Liver (tissue), 8 donors: ENCODE measurements at regions not wholly inside any gene's neighbourhood (a gene's known extent, or its start where the extent isn't known, plus 50 kb on each side); places are given as distances from the start of the nearest gene placed in this dataset.

Source experiments
- DNase-seq: peaks from one replicate; pipeline ENCODE4 v3.0.0-alpha.2; 2017; ENCODE audit warnings: low spot score
- H3K27ac ChIP-seq, 2 donors: one replicate each; pipeline ENCODE4 v1.7.0; 2013; ENCODE audit warnings: inconsistent platforms in 2 of 2, low read length in 2 of 2, control low read depth in 1 of 2, low read depth in 1 of 2, mild to moderate bottlenecking in 1 of 2
- H3K27me3 ChIP-seq, 4 donors: one replicate each; pipeline versions ENCODE4 v1.6.1 to v1.7.0; 2013; ENCODE audit warnings: low read length in 3 of 4, inconsistent platforms in 1 of 4, mild to moderate bottlenecking in 1 of 4, moderate library complexity in 1 of 4; ENCODE audit not compliant: control insufficient read depth in 4 of 4, insufficient read depth in 4 of 4
- H3K36me3 ChIP-seq, 4 donors: one replicate each; pipeline versions ENCODE4 v1.6.1 to v1.7.0; 2013; ENCODE audit warnings: low read length in 3 of 4, mild to moderate bottlenecking in 3 of 4, low read depth in 1 of 4, moderate library complexity in 1 of 4; ENCODE audit not compliant: control insufficient read depth in 4 of 4, insufficient read depth in 3 of 4
- H3K4me1 ChIP-seq, 4 donors: one replicate each; pipeline versions ENCODE4 v1.6.1 to v1.7.0; 2013; ENCODE audit warnings: low read length in 3 of 4, mild to moderate bottlenecking in 3 of 4, moderate library complexity in 1 of 4; ENCODE audit not compliant: control insufficient read depth in 4 of 4, insufficient read depth in 4 of 4
- H3K4me3 ChIP-seq, 3 donors: one replicate each; pipeline versions ENCODE4 v1.6.1 to v1.7.0; 2013; ENCODE audit warnings: low read length in 3 of 3, control low read depth in 1 of 3, low read depth in 1 of 3, mild to moderate bottlenecking in 1 of 3
- H3K9ac ChIP-seq, 2 donors: one replicate each; pipeline ENCODE4 v1.7.0; 2013; ENCODE audit warnings: low read length in 2 of 2, mild to moderate bottlenecking in 2 of 2, moderate library complexity in 2 of 2, control low read depth in 1 of 2, low read depth in 1 of 2
- H3K9me3 ChIP-seq, 4 donors: one replicate each; pipeline versions ENCODE4 v1.6.1 to v1.7.0; 2013; ENCODE audit warnings: low read length in 3 of 4; ENCODE audit not compliant: control insufficient read depth in 4 of 4
- EGR1 ChIP-seq, 2 donors: IDR thresholded peaks; 2 replicates each; pipeline ENCODE4 v1.6.1; 2016 to 2018; ENCODE audit warnings: antibody characterized with exemption in 2 of 2, low read depth in 2 of 2
- FOXA1 ChIP-seq: IDR thresholded peaks from 2 replicates; pipeline ENCODE4 v1.6.1; 2016; ENCODE audit warnings: antibody characterized with exemption
- FOXA2 ChIP-seq: IDR thresholded peaks from 2 replicates; pipeline ENCODE4 v1.6.1; 2016; ENCODE audit warnings: antibody characterized with exemption
- GABPA ChIP-seq, 2 donors: IDR thresholded peaks in 1 of 2; conservative IDR thresholded peaks in 1 of 2; 2 replicates each; pipeline ENCODE4 v1.6.1; 2016; ENCODE audit warnings: antibody characterized with exemption in 2 of 2, mild to moderate bottlenecking in 1 of 2, moderate library complexity in 1 of 2
- HNF4A ChIP-seq, 2 donors: conservative IDR thresholded peaks; 2 replicates each; pipeline ENCODE4 v1.6.1; 2016; ENCODE audit warnings: antibody characterized with exemption in 2 of 2, mild to moderate bottlenecking in 2 of 2
- HNF4G ChIP-seq: IDR thresholded peaks from 2 replicates; pipeline ENCODE4 v1.6.1; 2016; ENCODE audit warnings: antibody characterized with exemption
- JUND ChIP-seq, 2 donors: IDR thresholded peaks; 2 replicates each; pipeline ENCODE4 v1.6.1; 2016; ENCODE audit warnings: antibody characterized with exemption in 2 of 2
- MAX ChIP-seq: IDR thresholded peaks from 2 replicates; pipeline ENCODE4 v1.6.1; 2016; ENCODE audit warnings: antibody characterized with exemption
- NR2F2 ChIP-seq: IDR thresholded peaks from 2 replicates; pipeline ENCODE4 v1.6.1; 2016; ENCODE audit warnings: antibody characterized with exemption
- RAD21 ChIP-seq, 2 donors: IDR thresholded peaks; 2 replicates each; pipeline ENCODE4 v1.6.1; 2016; ENCODE audit warnings: antibody characterized with exemption in 2 of 2, mild to moderate bottlenecking in 2 of 2
- RXRA ChIP-seq, 2 donors: IDR thresholded peaks; 2 replicates each; pipeline ENCODE4 v1.6.1; 2017 to 2018; ENCODE audit warnings: antibody characterized with exemption in 2 of 2, mild to moderate bottlenecking in 1 of 2
- SP1 ChIP-seq: IDR thresholded peaks from 2 replicates; pipeline ENCODE4 v1.6.1; 2018; ENCODE audit warnings: antibody characterized with exemption, mild to moderate bottlenecking
- TAF1 ChIP-seq: conservative IDR thresholded peaks from 2 replicates; pipeline ENCODE4 v1.6.1; 2016; ENCODE audit warnings: antibody characterized with exemption, mild to moderate bottlenecking
- YY1 ChIP-seq: IDR thresholded peaks from 2 replicates; pipeline ENCODE4 v1.6.1; 2016; ENCODE audit warnings: antibody characterized with exemption, mild to moderate bottlenecking
- WGBS: extraction: QIAGEN DNeasy Blood & Tissue Kit; methylation state at CpG from one replicate; pipeline ENCODE4 v1.1.7; 2013; 5-methylcytosine and 5-hydroxymethylcytosine counted together
- TF ChIP-seq, protein P1 (sequence below): IDR thresholded peaks from 2 replicates; pipeline ENCODE4 v1.6.1; 2016; ENCODE audit warnings: antibody characterized with exemption, mild to moderate bottlenecking
- TF ChIP-seq, protein P2 (sequence below): fragments of 150-350 bp; IDR thresholded peaks from 2 replicates; pipeline ENCODE4 v1.5.1; 2017; ENCODE audit warnings: improper control_type of control experiment, low read depth, low read length; ENCODE audit not compliant: missing input control
- TF ChIP-seq, protein P3 (sequence below): IDR thresholded peaks from 2 replicates; pipeline ENCODE4 v1.6.1; 2016; ENCODE audit warnings: antibody characterized with exemption
- donor health status: healthy.
- donor health status: healthy.
- donor health status: healthy.
- donor health status: healthy.
- donor health status: healthy.

GRCh38 chr21:27419153-27419552 lies 452.3 kb upstream of the ADAMTS5 start:
- Histone ChIP-seq H3K4me1 (no peaks in the 10 kb centered on the region), H3K9ac (no peak overlapping the region), H3K9me3 (peaks cover 0 to 3% (median 0%) of the 10 kb centered on the region in 4 donors), H3K36me3 (no peaks in the 10 kb centered on the region), H3K27me3 (peaks cover 0 to 2% (median 0%) of the 10 kb centered on the region in 4 donors), H3K27ac (no peak overlapping the region), H3K4me3 (no peak overlapping the region)
- 61% methylated on average over 3 of the region's 3 CpGs for WGBS
- no peak for DNase-seq
- TF ChIP-seq, protein P1, sequence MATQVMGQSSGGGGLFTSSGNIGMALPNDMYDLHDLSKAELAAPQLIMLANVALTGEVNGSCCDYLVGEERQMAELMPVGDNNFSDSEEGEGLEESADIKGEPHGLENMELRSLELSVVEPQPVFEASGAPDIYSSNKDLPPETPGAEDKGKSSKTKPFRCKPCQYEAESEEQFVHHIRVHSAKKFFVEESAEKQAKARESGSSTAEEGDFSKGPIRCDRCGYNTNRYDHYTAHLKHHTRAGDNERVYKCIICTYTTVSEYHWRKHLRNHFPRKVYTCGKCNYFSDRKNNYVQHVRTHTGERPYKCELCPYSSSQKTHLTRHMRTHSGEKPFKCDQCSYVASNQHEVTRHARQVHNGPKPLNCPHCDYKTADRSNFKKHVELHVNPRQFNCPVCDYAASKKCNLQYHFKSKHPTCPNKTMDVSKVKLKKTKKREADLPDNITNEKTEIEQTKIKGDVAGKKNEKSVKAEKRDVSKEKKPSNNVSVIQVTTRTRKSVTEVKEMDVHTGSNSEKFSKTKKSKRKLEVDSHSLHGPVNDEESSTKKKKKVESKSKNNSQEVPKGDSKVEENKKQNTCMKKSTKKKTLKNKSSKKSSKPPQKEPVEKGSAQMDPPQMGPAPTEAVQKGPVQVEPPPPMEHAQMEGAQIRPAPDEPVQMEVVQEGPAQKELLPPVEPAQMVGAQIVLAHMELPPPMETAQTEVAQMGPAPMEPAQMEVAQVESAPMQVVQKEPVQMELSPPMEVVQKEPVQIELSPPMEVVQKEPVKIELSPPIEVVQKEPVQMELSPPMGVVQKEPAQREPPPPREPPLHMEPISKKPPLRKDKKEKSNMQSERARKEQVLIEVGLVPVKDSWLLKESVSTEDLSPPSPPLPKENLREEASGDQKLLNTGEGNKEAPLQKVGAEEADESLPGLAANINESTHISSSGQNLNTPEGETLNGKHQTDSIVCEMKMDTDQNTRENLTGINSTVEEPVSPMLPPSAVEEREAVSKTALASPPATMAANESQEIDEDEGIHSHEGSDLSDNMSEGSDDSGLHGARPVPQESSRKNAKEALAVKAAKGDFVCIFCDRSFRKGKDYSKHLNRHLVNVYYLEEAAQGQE, result no peak
- TF ChIP-seq TAF1, result no peak
- no peak for TF ChIP-seq SP1
- no peak for TF ChIP-seq HNF4A (conservative IDR thresholded peaks at IDR 0.05)
- no peak for TF ChIP-seq JUND (IDR thresholded peaks at IDR 0.05)
- TF ChIP-seq MAX, result no peak
- TF ChIP-seq FOXA2, result no peak
- no peak for TF ChIP-seq RAD21 (IDR thresholded peaks at IDR 0.05)
- no peak for TF ChIP-seq RXRA (IDR thresholded peaks at IDR 0.05)
- TF ChIP-seq NR2F2, result no peak
- TF ChIP-seq, protein P2, sequence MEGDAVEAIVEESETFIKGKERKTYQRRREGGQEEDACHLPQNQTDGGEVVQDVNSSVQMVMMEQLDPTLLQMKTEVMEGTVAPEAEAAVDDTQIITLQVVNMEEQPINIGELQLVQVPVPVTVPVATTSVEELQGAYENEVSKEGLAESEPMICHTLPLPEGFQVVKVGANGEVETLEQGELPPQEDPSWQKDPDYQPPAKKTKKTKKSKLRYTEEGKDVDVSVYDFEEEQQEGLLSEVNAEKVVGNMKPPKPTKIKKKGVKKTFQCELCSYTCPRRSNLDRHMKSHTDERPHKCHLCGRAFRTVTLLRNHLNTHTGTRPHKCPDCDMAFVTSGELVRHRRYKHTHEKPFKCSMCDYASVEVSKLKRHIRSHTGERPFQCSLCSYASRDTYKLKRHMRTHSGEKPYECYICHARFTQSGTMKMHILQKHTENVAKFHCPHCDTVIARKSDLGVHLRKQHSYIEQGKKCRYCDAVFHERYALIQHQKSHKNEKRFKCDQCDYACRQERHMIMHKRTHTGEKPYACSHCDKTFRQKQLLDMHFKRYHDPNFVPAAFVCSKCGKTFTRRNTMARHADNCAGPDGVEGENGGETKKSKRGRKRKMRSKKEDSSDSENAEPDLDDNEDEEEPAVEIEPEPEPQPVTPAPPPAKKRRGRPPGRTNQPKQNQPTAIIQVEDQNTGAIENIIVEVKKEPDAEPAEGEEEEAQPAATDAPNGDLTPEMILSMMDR, result no peak
- no peak for TF ChIP-seq YY1
- no peak for TF ChIP-seq FOXA1
- TF ChIP-seq, protein P3, sequence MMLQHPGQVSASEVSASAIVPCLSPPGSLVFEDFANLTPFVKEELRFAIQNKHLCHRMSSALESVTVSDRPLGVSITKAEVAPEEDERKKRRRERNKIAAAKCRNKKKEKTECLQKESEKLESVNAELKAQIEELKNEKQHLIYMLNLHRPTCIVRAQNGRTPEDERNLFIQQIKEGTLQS, result no peak
- TF ChIP-seq HNF4G, result no peak
- TF ChIP-seq EGR1 (IDR thresholded peaks at IDR 0.05; ENCODE audit: low read depth in 2 of 2), result no peak

DNA sequence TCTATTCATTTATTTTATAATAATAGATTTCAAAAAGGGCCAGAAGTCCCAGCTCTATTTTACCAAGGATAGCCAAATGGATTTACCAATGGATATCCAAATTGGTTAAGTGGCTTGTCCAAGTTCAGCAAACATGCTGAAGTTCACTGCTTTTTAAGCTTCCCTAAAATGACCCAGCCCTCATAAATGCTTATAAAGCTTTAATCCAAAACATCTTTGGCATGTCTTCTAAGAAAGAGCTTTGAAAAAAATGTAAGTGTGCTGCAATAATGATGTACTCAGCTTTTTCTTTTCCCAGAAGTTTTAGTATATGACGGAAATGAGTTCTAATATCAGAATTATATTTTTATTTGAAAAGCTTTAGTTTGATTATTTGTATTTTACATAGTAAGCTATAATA lies 451.5 kb upstream of the ADAMTS5 start:
- H3K4me3 ChIP-seq, result no peak overlapping the region
- no peak for DNase-seq
- peaks cover 0 to 3% (median 0%) of the 10 kb centered on the region in 4 donors for H3K9me3 ChIP-seq
- WGBS, result 86% methylated on average over 1 of the region's 1 CpG
- no peaks in the 10 kb centered on the region for H3K4me1 ChIP-seq
- H3K36me3 ChIP-seq, result no peaks in the 10 kb centered on the region
- TF ChIP-seq SP1 (no peak), GABPA (IDR thresholded peaks at IDR 0.05 in 1 of 2, conservative IDR thresholded peaks at IDR 0.05 in 1 of 2) (no peak), JUND (IDR thresholded peaks at IDR 0.05) (no peak), NR2F2 (no peak), RXRA (IDR thresholded peaks at IDR 0.05) (no peak)
- TF ChIP-seq, protein P3, result no peak
- TF ChIP-seq, protein P1, result no peak
- no peak overlapping the region for H3K27ac ChIP-seq
- peaks cover 0 to 2% (median 0%) of the 10 kb centered on the region in 4 donors for H3K27me3 ChIP-seq
- H3K9ac ChIP-seq, result no peak overlapping the region
